ENCODE measurements at regions not wholly inside any gene's neighbourhood (a gene's known extent, or its start where the extent isn't known, plus 50 kb on each side); places are given as distances from the start of the nearest gene placed in this dataset.
"Not testable (repeated sequence)": the region's sequence is repeated elsewhere in the genome, so short reads cannot be mapped to it uniquely, and the experiment has no call there.

- DNase-seq, result no peak
- in situ Hi-C loops (cut with HindIII; ENCODE audit: low pct_ligation_motif_present, low pct_unique_long_range_greater_than_20kb, low sequenced_read_pairs), result no loop called here
Measured at GRCh38 chr5:87741881-87742280, 329.2 kb upstream of the CCNH start.

DNA sequence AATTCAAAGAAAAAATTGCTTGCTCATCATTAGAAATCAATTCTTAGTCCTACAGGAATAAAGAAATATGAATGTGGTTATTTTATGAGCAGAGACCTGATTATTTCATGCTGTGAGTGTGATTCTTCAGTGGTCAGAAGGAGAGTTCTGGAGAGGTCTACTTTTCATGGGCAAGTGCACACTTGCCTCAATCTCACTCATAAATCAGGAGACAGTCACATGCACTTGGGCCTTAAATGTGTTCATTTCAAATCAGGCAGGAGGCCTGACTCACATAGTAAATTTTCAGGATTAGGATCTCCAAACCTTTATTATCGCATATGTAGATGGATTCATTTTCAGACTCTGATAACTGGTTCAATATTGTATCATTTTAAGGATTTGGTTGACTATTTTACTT lies 323.2 kb upstream of the CCNH start:
- no peak for DNase-seq

GRCh38 chr5:87733897-87734296 lies 321.2 kb upstream of the CCNH start:
- DNase-seq, result no peak
- in situ Hi-C loops (cut with HindIII; ENCODE audit: low pct_ligation_motif_present, low pct_unique_long_range_greater_than_20kb, low sequenced_read_pairs), result no loop called here

More for the DNA sequence above, 323.2 kb upstream of the CCNH start:
- in situ Hi-C loops (cut with HindIII; ENCODE audit: low pct_ligation_motif_present, low pct_unique_long_range_greater_than_20kb, low sequenced_read_pairs), result no loop called here

GRCh38 chr5:87732875-87733768 lies 320.4 kb upstream of the CCNH start:
- in situ Hi-C loops (cut with HindIII; ENCODE audit: low pct_ligation_motif_present, low pct_unique_long_range_greater_than_20kb, low sequenced_read_pairs), result no loop called here
- no peak for DNase-seq

DNA sequence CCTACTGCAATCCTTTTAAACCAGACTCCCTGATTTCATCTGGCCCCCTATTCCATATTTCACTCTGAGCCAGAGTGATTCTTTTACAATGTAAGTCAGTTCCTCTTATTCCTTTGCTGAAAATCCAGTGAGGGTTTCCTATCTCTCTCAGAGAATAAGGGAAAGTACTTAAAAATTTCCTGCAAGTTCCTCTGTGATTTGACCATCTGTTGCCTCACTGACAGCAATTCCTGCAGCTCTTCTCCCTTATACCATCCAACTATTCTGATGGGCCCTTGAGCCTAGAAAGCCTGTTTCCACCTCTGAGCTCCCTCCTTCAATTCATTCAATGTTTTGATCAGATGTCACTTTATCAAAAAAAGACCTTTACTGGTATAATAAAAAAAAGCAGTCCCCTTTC lies 317.1 kb upstream of the CCNH start:
- no peak for DNase-seq
- in situ Hi-C loops (cut with HindIII; ENCODE audit: low pct_ligation_motif_present, low pct_unique_long_range_greater_than_20kb, low sequenced_read_pairs), result no loop called here

DNA sequence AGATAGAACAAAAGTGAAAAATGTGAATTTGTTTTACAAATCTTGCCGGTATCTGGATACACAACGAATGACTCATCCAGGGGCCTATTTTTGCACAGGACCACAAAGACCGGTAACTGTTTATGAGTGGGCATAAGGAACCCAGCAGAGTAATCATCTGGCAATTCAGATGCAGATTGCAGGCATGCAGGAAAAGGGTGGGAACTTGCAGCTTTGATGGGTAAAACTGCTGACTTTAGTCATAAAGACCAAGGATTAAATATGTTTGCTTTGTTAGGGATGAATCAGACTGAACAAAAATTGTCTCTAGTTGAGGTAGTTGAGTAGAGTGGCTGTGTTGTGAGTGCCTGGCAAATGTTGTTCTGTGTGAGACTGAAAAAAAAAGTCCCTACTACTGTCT lies 309.6 kb upstream of the CCNH start:
- no peak for DNase-seq
- in situ Hi-C loops (cut with HindIII; ENCODE audit: low pct_ligation_motif_present, low pct_unique_long_range_greater_than_20kb, low sequenced_read_pairs), result no loop called here

DNA sequence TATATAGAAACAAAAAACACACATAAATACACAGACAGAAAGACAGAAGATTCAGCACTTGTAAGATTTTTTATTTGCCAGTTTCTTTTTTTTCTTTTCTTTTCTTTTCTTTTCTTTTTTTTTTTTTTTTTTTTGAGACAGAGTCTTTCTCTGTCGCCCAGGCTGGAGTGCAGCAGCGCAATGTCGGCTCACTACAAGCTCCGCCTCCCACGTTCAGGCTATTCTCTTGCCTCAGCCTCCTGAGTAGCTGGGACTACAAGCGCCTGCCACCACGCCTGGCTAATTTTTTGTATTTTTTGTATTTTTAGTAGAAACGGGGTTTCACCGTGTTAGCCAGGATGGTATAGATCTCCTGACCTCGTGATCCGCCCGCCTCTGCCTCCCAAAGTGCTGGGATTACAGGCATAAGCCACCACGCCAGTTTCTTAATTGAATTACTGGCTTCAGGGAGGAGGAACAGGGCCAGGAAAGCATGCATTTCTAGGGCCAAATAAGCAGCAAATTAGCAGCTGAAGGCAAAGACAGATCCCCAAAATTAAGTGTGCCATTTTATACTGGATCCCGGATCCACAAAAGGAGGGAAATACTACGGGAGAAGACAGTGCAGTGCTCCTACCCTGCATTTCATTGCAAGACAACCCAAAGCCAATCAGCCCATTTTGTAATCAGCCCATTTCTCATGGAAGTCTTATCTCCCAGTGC lies 305.6 kb upstream of the CCNH start:
- DNase-seq; in situ Hi-C loops (cut with HindIII; ENCODE audit: low pct_ligation_motif_present, low pct_unique_long_range_greater_than_20kb, low sequenced_read_pairs): not testable (repeated sequence)

DNA sequence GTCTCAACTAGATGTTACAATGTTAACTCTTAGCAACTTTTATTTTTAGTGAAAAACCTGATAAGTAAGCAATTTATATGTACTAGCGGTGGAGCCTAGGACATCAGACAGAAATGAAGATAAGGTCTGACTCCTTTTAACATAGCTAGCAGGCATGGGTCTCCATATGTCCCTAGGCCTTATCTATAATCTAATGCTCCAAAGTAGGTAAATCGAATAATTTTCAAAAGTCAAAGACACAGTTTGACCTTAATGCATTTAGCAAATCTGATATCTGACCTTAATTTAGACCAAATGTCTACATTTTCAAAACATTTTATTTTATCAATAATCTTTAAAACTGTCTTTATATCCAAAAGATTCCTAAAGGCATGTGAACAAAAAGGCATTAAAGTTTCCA lies 305.0 kb upstream of the CCNH start:
- DNase-seq, result no peak
- in situ Hi-C loops (cut with HindIII; ENCODE audit: low pct_ligation_motif_present, low pct_unique_long_range_greater_than_20kb, low sequenced_read_pairs), result no loop called here

DNA sequence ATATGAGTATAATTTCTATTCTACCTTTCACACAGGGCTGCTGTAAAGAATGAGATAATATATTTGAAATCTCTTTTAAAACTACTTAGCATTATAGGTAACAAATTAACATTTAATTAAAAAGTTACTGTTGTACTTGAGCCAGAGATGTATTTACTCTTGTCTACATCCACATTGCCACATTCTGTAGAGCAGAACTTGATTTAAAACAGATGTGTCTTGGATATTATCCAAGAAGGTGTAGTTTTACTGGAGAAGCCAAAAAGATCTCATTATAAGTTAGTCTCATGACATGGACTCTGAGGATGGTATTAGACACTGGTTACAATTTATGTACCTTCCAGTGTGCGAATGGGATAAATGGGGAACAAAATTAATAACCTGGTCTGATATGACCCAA lies 293.1 kb upstream of the CCNH start:
- no peak for DNase-seq
- in situ Hi-C loops (cut with HindIII; ENCODE audit: low pct_ligation_motif_present, low pct_unique_long_range_greater_than_20kb, low sequenced_read_pairs), result no loop called here

- in situ Hi-C loops (cut with HindIII; ENCODE audit: low pct_ligation_motif_present, low pct_unique_long_range_greater_than_20kb, low sequenced_read_pairs), result no loop called here
- DNase-seq, result no peak
Measured at GRCh38 chr5:87686975-87687374, 274.2 kb upstream of the CCNH start.

- no peak for DNase-seq
- in situ Hi-C loops (cut with HindIII; ENCODE audit: low pct_ligation_motif_present, low pct_unique_long_range_greater_than_20kb, low sequenced_read_pairs), result no loop called here
Measured at GRCh38 chr5:87686018-87686417, 273.3 kb upstream of the CCNH start.

DNA sequence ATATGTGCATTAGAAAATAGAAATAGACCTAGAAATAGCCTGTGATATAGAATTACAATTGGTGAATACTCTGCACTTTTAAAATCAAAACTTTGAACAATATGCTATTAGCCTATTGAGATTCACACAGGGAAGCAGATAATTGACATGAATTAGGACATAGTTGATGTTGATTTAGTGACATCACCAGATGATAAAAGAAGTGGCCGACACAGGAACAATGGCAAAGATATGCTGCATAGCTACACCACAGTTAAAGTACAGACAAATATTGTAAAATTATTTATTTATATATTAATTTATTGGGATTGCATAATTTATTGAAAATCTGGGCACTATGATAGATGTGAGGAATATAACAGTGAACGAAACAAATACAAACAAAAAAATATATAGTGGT lies 261.5 kb upstream of the CCNH start:
- no peak for DNase-seq
- in situ Hi-C loops (cut with HindIII; ENCODE audit: low pct_ligation_motif_present, low pct_unique_long_range_greater_than_20kb, low sequenced_read_pairs), result no loop called here

DNA sequence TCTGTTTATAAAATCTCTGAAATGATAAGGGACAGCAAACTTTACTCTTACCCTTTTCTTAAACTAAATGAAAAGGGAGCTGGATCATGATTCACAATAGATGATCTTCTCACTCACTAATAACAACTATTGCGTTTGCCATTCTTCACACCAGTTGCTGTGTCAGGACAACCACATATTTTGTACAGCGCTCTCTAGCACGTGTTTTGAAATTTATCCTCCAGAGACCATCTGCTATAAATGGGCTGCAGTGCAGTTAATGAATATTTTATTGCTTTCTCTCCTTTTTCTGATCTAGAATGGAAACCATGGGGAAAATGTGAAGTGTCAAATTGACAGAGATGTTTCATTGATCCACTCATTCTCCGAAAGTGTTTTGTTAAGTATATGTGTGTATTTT lies 258.4 kb upstream of the CCNH start:
- no peak for DNase-seq
- in situ Hi-C loops (cut with HindIII; ENCODE audit: low pct_ligation_motif_present, low pct_unique_long_range_greater_than_20kb, low sequenced_read_pairs), result no loop called here

- DNase-seq, result no peak
- in situ Hi-C loops (cut with HindIII; ENCODE audit: low pct_ligation_motif_present, low pct_unique_long_range_greater_than_20kb, low sequenced_read_pairs), result no loop called here
Measured at GRCh38 chr5:87665166-87665565, 252.4 kb upstream of the CCNH start.

- in situ Hi-C loops (cut with HindIII; ENCODE audit: low pct_ligation_motif_present, low pct_unique_long_range_greater_than_20kb, low sequenced_read_pairs), result no loop called here
- no peak for DNase-seq
Measured at GRCh38 chr5:87661784-87662566, 249.2 kb upstream of the CCNH start.

GRCh38 chr5:87653242-87653641 lies 240.5 kb upstream of the CCNH start:
- in situ Hi-C loops (cut with HindIII; ENCODE audit: low pct_ligation_motif_present, low pct_unique_long_range_greater_than_20kb, low sequenced_read_pairs), result no loop called here
- no peak for DNase-seq

DNA sequence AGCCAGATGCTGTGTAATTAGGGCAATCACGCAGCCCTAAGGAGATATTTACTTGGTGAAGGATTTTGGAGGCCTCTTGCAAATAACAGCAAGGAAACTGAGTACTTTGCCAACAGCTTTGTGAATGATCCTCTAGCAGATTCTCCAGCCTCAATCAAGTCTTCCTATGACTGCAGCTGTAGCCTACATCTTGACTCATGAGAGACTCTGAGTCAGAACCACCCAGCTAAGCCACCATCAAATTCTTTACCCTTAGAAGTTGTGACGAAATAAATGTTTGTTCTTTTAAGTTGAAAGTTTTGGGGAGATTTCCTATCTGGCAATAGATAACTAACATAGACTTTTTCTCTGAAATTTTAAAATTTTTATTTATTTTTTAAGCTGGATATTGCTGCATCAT lies 237.6 kb upstream of the CCNH start:
- DNase-seq, result no peak
- in situ Hi-C loops (cut with HindIII; ENCODE audit: low pct_ligation_motif_present, low pct_unique_long_range_greater_than_20kb, low sequenced_read_pairs), result no loop called here

GRCh38 chr5:87649455-87649854 lies 236.7 kb upstream of the CCNH start:
- in situ Hi-C loops (cut with HindIII; ENCODE audit: low pct_ligation_motif_present, low pct_unique_long_range_greater_than_20kb, low sequenced_read_pairs), result no loop called here
- DNase-seq, result no peak

- DNase-seq, result no peak
- in situ Hi-C loops (cut with HindIII; ENCODE audit: low pct_ligation_motif_present, low pct_unique_long_range_greater_than_20kb, low sequenced_read_pairs), result no loop called here
Measured at GRCh38 chr5:87645224-87645623, 232.5 kb upstream of the CCNH start.
